WTC11 (cell line): ENCODE measurements at regions not wholly inside any gene's neighbourhood (a gene's known extent, or its start where the extent isn't known, plus 50 kb on each side); places are given as distances from the start of the nearest gene placed in this dataset.

Source experiments
- ATAC-seq: fragments of 200-7000 bp; cut with Tn5 transposase; 2 replicates; pipeline ENCODE4 v1.10.0; 2021; ENCODE audit warnings: mild to moderate bottlenecking, moderate library complexity
- CTCF ChIA-PET: fragments of 300-600 bp; sonication (Branson Sonifier 250); formaldehyde crosslinking; loops from one replicate; lab custom pipeline; 2021; ENCODE audit warnings: antibody characterized with exemption; lab: Charles Lee
- POLR2A ChIA-PET: fragments of 350-600 bp; sonication (Branson Sonifier 250); formaldehyde crosslinking; loops from one replicate; lab custom pipeline; 2021; ENCODE audit warnings: antibody characterized with exemption; lab: Charles Lee
- DNase-seq: peaks from one replicate; pipeline ENCODE4 v3.0.0; 2021; ENCODE audit warnings: low spot score
- H3K27ac Mint-ChIP-seq: 2 replicates; pipeline ENCODE4 v1.8.0; 2021; ENCODE audit warnings: mixed read lengths
- H3K27me3 Mint-ChIP-seq: 2 replicates; pipeline ENCODE4 v1.8.0; 2021; ENCODE audit warnings: low read depth, mild to moderate bottlenecking, moderate library complexity, mixed read lengths
- H3K36me3 Mint-ChIP-seq: 2 replicates; pipeline ENCODE4 v1.8.0; 2021; ENCODE audit warnings: mixed read lengths
- H3K4me1 Mint-ChIP-seq: 2 replicates; pipeline ENCODE4 v1.8.0; 2022; ENCODE audit warnings: mixed read lengths
- H3K4me3 Mint-ChIP-seq: 2 replicates; pipeline ENCODE4 v1.8.0; 2021; ENCODE audit warnings: mild to moderate bottlenecking, moderate library complexity, mixed read lengths
- H3K9me3 Mint-ChIP-seq: 2 replicates; pipeline ENCODE4 v1.8.0; 2021; ENCODE audit warnings: mixed read lengths
- ATF2 ChIP-seq: sonication (generic); formaldehyde crosslinking; IDR thresholded peaks from 2 replicates; pipeline ENCODE4 v1.8.1; 2022; ENCODE audit warnings: low read depth, missing genetic modification reagents, borderline replicate concordance
- ATF6 ChIP-seq: sonication (generic); formaldehyde crosslinking; IDR thresholded peaks from 2 replicates; pipeline ENCODE4 v1.8.1; 2023; ENCODE audit warnings: mild to moderate bottlenecking, missing genetic modification reagents
- EMX1 ChIP-seq: fragments of 250-450 bp; sonication (Bioruptor Pico); IDR thresholded peaks from 2 replicates; pipeline ENCODE4 v1.8.0; 2021; ENCODE audit warnings: mild to moderate bottlenecking
- ETV6 ChIP-seq: sonication (generic); formaldehyde crosslinking; IDR thresholded peaks from 2 replicates; pipeline ENCODE4 v1.8.1; 2022; ENCODE audit warnings: mild to moderate bottlenecking, missing genetic modification reagents
- HMGA2 ChIP-seq: fragments of 250-450 bp; sonication (Bioruptor Pico); IDR thresholded peaks from 2 replicates; pipeline ENCODE4 v1.4.0; 2021; ENCODE audit warnings: mild to moderate bottlenecking, moderate library complexity
- JAZF1 ChIP-seq: fragments of 250-450 bp; sonication (Bioruptor Pico); IDR thresholded peaks from 2 replicates; pipeline ENCODE4 v1.9.0; 2021; ENCODE audit warnings: moderate library complexity, mild to moderate bottlenecking, inconsistent platforms
- JUN ChIP-seq: sonication (generic); formaldehyde crosslinking; IDR thresholded peaks from 2 replicates; pipeline ENCODE4 v1.8.0; 2023; ENCODE audit warnings: mild to moderate bottlenecking, missing genetic modification reagents
- NFYB ChIP-seq: sonication (generic); formaldehyde crosslinking; conservative IDR thresholded peaks from 2 replicates; pipeline ENCODE4 v1.8.0; 2022; ENCODE audit warnings: low read depth, missing genetic modification reagents
- NR1H2 ChIP-seq: sonication (generic); formaldehyde crosslinking; IDR thresholded peaks from 2 replicates; pipeline ENCODE4 v1.9.0; 2021; ENCODE audit warnings: mild to moderate bottlenecking, moderate library complexity, missing genetic modification reagents
- NR3C1 ChIP-seq: sonication (generic); formaldehyde crosslinking; conservative IDR thresholded peaks from 2 replicates; pipeline ENCODE4 v1.8.1; 2023; ENCODE audit warnings: low read depth, mild to moderate bottlenecking, missing genetic modification reagents
- PREB ChIP-seq: sonication (generic); formaldehyde crosslinking; IDR thresholded peaks from 2 replicates; pipeline ENCODE4 v1.8.1; 2022; ENCODE audit warnings: mild to moderate bottlenecking, missing genetic modification reagents, moderate library complexity, borderline replicate concordance
- RELA ChIP-seq: sonication (generic); formaldehyde crosslinking; IDR thresholded peaks from 2 replicates; pipeline ENCODE4 v1.8.1; 2022; ENCODE audit warnings: missing genetic modification reagents, mild to moderate bottlenecking, borderline replicate concordance
- SMAD4 ChIP-seq: sonication (generic); formaldehyde crosslinking; IDR thresholded peaks from 2 replicates; pipeline ENCODE4 v1.8.0; 2022; ENCODE audit warnings: mild to moderate bottlenecking, missing genetic modification reagents
- TEAD4 ChIP-seq: sonication (generic); formaldehyde crosslinking; IDR thresholded peaks from 2 replicates; pipeline ENCODE4 v1.8.0; 2022; ENCODE audit warnings: mild to moderate bottlenecking, missing genetic modification reagents
- ZNF263 ChIP-seq: sonication (generic); formaldehyde crosslinking; IDR thresholded peaks from 2 replicates; pipeline ENCODE4 v1.8.1; 2022; ENCODE audit warnings: low read depth, mild to moderate bottlenecking, moderate library complexity, missing genetic modification reagents
- TF ChIP-seq, protein P1 (sequence below): sonication (generic); formaldehyde crosslinking; IDR thresholded peaks from 2 replicates; pipeline ENCODE4 v1.8.0; 2022; ENCODE audit warnings: mild to moderate bottlenecking, missing genetic modification reagents
- TF ChIP-seq, protein P2 (sequence below): sonication (generic); formaldehyde crosslinking; IDR thresholded peaks from 2 replicates; pipeline ENCODE4 v1.8.1; 2023; ENCODE audit warnings: mild to moderate bottlenecking, missing genetic modification reagents
- TF ChIP-seq, protein P3 (sequence below): sonication (generic); formaldehyde crosslinking; conservative IDR thresholded peaks from 2 replicates; pipeline ENCODE4 v1.8.1; 2023; ENCODE audit warnings: mild to moderate bottlenecking, low read depth, missing genetic modification reagents, moderate library complexity
- TF ChIP-seq, protein P4 (sequence below): sonication (generic); formaldehyde crosslinking; conservative IDR thresholded peaks from 2 replicates; pipeline ENCODE4 v1.8.1; 2022; ENCODE audit warnings: mild to moderate bottlenecking, missing genetic modification reagents

GRCh38 chr10:63069318-63069717, 63.8 kb upstream of the NRBF2 start:
- H3K4me3 Mint-ChIP-seq = no peak overlapping the region
- H3K27me3 Mint-ChIP-seq = no peaks in the 10 kb centered on the region
- no peak overlapping the region for H3K27ac Mint-ChIP-seq
- TF ChIP-seq ATF6 (CRISPR knock-in tag) = no peak
- TF ChIP-seq, protein P1, sequence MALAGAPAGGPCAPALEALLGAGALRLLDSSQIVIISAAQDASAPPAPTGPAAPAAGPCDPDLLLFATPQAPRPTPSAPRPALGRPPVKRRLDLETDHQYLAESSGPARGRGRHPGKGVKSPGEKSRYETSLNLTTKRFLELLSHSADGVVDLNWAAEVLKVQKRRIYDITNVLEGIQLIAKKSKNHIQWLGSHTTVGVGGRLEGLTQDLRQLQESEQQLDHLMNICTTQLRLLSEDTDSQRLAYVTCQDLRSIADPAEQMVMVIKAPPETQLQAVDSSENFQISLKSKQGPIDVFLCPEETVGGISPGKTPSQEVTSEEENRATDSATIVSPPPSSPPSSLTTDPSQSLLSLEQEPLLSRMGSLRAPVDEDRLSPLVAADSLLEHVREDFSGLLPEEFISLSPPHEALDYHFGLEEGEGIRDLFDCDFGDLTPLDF (CRISPR knock-in tag) = no peak
- no peak for TF ChIP-seq SMAD4 (CRISPR knock-in tag)
- TF ChIP-seq, protein P2, sequence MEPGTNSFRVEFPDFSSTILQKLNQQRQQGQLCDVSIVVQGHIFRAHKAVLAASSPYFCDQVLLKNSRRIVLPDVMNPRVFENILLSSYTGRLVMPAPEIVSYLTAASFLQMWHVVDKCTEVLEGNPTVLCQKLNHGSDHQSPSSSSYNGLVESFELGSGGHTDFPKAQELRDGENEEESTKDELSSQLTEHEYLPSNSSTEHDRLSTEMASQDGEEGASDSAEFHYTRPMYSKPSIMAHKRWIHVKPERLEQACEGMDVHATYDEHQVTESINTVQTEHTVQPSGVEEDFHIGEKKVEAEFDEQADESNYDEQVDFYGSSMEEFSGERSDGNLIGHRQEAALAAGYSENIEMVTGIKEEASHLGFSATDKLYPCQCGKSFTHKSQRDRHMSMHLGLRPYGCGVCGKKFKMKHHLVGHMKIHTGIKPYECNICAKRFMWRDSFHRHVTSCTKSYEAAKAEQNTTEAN (CRISPR knock-in tag) = no peak
- TF ChIP-seq NR3C1 (CRISPR knock-in tag) = no peak
- no peak for TF ChIP-seq EMX1 (CRISPR knock-in tag)
- TF ChIP-seq, protein P3, sequence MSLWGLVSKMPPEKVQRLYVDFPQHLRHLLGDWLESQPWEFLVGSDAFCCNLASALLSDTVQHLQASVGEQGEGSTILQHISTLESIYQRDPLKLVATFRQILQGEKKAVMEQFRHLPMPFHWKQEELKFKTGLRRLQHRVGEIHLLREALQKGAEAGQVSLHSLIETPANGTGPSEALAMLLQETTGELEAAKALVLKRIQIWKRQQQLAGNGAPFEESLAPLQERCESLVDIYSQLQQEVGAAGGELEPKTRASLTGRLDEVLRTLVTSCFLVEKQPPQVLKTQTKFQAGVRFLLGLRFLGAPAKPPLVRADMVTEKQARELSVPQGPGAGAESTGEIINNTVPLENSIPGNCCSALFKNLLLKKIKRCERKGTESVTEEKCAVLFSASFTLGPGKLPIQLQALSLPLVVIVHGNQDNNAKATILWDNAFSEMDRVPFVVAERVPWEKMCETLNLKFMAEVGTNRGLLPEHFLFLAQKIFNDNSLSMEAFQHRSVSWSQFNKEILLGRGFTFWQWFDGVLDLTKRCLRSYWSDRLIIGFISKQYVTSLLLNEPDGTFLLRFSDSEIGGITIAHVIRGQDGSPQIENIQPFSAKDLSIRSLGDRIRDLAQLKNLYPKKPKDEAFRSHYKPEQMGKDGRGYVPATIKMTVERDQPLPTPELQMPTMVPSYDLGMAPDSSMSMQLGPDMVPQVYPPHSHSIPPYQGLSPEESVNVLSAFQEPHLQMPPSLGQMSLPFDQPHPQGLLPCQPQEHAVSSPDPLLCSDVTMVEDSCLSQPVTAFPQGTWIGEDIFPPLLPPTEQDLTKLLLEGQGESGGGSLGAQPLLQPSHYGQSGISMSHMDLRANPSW (CRISPR knock-in tag) = no peak
- TF ChIP-seq RELA = no peak
- TF ChIP-seq TEAD4 (CRISPR knock-in tag) = no peak
- TF ChIP-seq ETV6 (CRISPR knock-in tag) = no peak
- TF ChIP-seq NFYB (CRISPR knock-in tag) = no peak
- TF ChIP-seq NR1H2 = no peak
- no peak for TF ChIP-seq JUN
- TF ChIP-seq ZNF263 (CRISPR knock-in tag) = no peak
- TF ChIP-seq ATF2 (CRISPR knock-in tag) = no peak
- DNase-seq (no peak), ATAC-seq (no peak)
- ChIA-PET POLR2A (no interaction called here), CTCF (interaction anchor here (1.0 kb wide), 1 partner anchor 218 kb away, joined by 3 read pairs; no protein-coding TSS in a partner anchor)
- no peaks in the 10 kb centered on the region for H3K36me3 Mint-ChIP-seq
- H3K4me1 Mint-ChIP-seq = peaks cover 6% of the 10 kb centered on the region
- H3K9me3 Mint-ChIP-seq = peaks cover 3% of the 10 kb centered on the region; the same call in 1 of the 2 replicates

- POLR2A ChIA-PET = no interaction called here
Measured at GRCh38 chr10:63068246-63068645, 64.9 kb upstream of the NRBF2 start.

More at GRCh38 chr10:63068246-63068645, 64.9 kb upstream of the NRBF2 start:
- H3K9me3 Mint-ChIP-seq = peaks cover 3% of the 10 kb centered on the region; the same call in 1 of the 2 replicates
- no peak overlapping the region for H3K27ac Mint-ChIP-seq
- DNase-seq (no peak), ATAC-seq (no peak)
- no peaks in the 10 kb centered on the region for H3K36me3 Mint-ChIP-seq
- peaks cover 12% of the 10 kb centered on the region for H3K4me1 Mint-ChIP-seq
- H3K27me3 Mint-ChIP-seq = no peaks in the 10 kb centered on the region
- TF ChIP-seq, protein P4, sequence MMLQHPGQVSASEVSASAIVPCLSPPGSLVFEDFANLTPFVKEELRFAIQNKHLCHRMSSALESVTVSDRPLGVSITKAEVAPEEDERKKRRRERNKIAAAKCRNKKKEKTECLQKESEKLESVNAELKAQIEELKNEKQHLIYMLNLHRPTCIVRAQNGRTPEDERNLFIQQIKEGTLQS = no peak
- TF ChIP-seq JAZF1 (CRISPR knock-in tag) (no peak), PREB (CRISPR knock-in tag) (no peak), ETV6 (CRISPR knock-in tag) (no peak), HMGA2 (CRISPR knock-in tag) (no peak)
- CTCF ChIA-PET = no interaction called here
- no peak overlapping the region for H3K4me3 Mint-ChIP-seq
